HG03108 (cell line): ENCODE measurements at regions not wholly inside any gene's neighbourhood (a gene's known extent, or its start where the extent isn't known, plus 50 kb on each side); places are given as distances from the start of the nearest gene placed in this dataset.

ENCODE experiments used
- ATAC-seq: cut with Tn5 transposase; IDR thresholded peaks from one replicate; pipeline ENCODE4 v1.9.1; 2021; ENCODE audit warnings: moderate library complexity; ENCODE audit not compliant: unreplicated experiment

GRCh38 chr4:54359919-54360650, 131.0 kb downstream of the PDGFRA start:
- peak; percentile 52 for ATAC-seq

GRCh38 chr4:54363037-54363436, 133.9 kb downstream of the PDGFRA start:
- no peak for ATAC-seq

- ATAC-seq, result no peak
Observed at GRCh38 chr4:54365691-54366090, 136.6 kb downstream of the PDGFRA start.

GRCh38 chr4:54367059-54367458, 138.0 kb downstream of the PDGFRA start:
- no peak for ATAC-seq

- no peak for ATAC-seq
Observed at GRCh38 chr4:54368281-54369265, 139.5 kb downstream of the PDGFRA start.

GRCh38 chr4:54371173-54371572, 142.1 kb downstream of the PDGFRA start:
- no peak for ATAC-seq

- no peak for ATAC-seq
Observed at GRCh38 chr4:54372951-54373350, 143.9 kb downstream of the PDGFRA start.

GRCh38 chr4:54373718-54374210, 144.7 kb downstream of the PDGFRA start:
- ATAC-seq, result no peak

GRCh38 chr4:54378461-54378860, 149.4 kb downstream of the PDGFRA start:
- ATAC-seq, result no peak

GRCh38 chr4:54384152-54384551, 155.1 kb downstream of the PDGFRA start:
- ATAC-seq, result no peak

GRCh38 chr4:54384563-54384962, 155.5 kb downstream of the PDGFRA start:
- no peak for ATAC-seq

- no peak for ATAC-seq
Observed at GRCh38 chr4:54386042-54386669, 157.1 kb downstream of the PDGFRA start.

GRCh38 chr4:54386693-54387092, 157.6 kb downstream of the PDGFRA start:
- no peak for ATAC-seq

- ATAC-seq, result no peak
Observed at GRCh38 chr4:54390670-54391069, 161.6 kb downstream of the PDGFRA start.

- ATAC-seq, result no peak
Observed at GRCh38 chr4:54391104-54391503, 162.0 kb downstream of the PDGFRA start.

GRCh38 chr4:54392479-54392878, 163.4 kb downstream of the PDGFRA start:
- ATAC-seq, result no peak

GRCh38 chr4:54393243-54393642, 164.2 kb downstream of the PDGFRA start:
- ATAC-seq, result no peak

GRCh38 chr4:54395013-54395527, 166.0 kb downstream of the PDGFRA start:
- ATAC-seq, result no peak

- no peak for ATAC-seq
Observed at GRCh38 chr4:54400188-54400587, 171.1 kb downstream of the PDGFRA start.

GRCh38 chr4:54400802-54401201, 171.7 kb downstream of the PDGFRA start:
- ATAC-seq, result no peak

GRCh38 chr4:54402880-54403480, 173.9 kb downstream of the PDGFRA start:
- ATAC-seq, result no peak
